Loucy (cell line): ENCODE measurements at regions not wholly inside any gene's neighbourhood (a gene's known extent, or its start where the extent isn't known, plus 50 kb on each side); places are given as distances from the start of the nearest gene placed in this dataset.

Experiments
- H2AFZ ChIP-seq: fragments of 200-600 bp; sonication (generic); 2 replicates; pipeline ENCODE4 v1.6.0; 2016; ENCODE audit warnings: antibody characterized with exemption, mild to moderate bottlenecking, low read length, moderate library complexity
- H3F3A ChIP-seq: fragments of 200-600 bp; 2 replicates; pipeline ENCODE4 v1.6.0; 2016; ENCODE audit warnings: antibody characterized with exemption, low read depth, mild to moderate bottlenecking
- H3K27me3 ChIP-seq: fragments of 200-600 bp; sonication (generic); 2 replicates; pipeline ENCODE4 v1.6.1; 2014; ENCODE audit warnings: low read length, mild to moderate bottlenecking; ENCODE audit not compliant: insufficient read depth, poor library complexity, severe bottlenecking
- H3K36me3 ChIP-seq: fragments of 200-600 bp; sonication (generic); 2 replicates; pipeline ENCODE4 v1.6.1; 2016; ENCODE audit warnings: low read length; ENCODE audit not compliant: insufficient read depth
- H3K4me1 ChIP-seq: fragments of 200-600 bp; sonication (generic); 2 replicates; pipeline ENCODE4 v1.5.1; 2014; ENCODE audit warnings: low read length, mild to moderate bottlenecking; ENCODE audit not compliant: insufficient read depth, poor library complexity, severe bottlenecking
- H3K4me2 ChIP-seq: fragments of 200-600 bp; sonication (generic); 2 replicates; pipeline ENCODE4 v1.6.0; 2014; ENCODE audit warnings: antibody characterized with exemption, low read length, low read depth, mild to moderate bottlenecking; ENCODE audit not compliant: poor library complexity, severe bottlenecking
- H3K4me3 ChIP-seq: fragments of 200-600 bp; sonication (generic); 2 replicates; pipeline ENCODE4 v1.5.1; 2014; ENCODE audit warnings: low read length, mild to moderate bottlenecking, mixed read lengths; ENCODE audit not compliant: poor library complexity, severe bottlenecking
- H3K79me2 ChIP-seq: fragments of 200-600 bp; sonication (generic); 2 replicates; pipeline ENCODE4 v1.6.1; 2014; ENCODE audit warnings: low read length; ENCODE audit not compliant: insufficient read depth
- H3K9ac ChIP-seq: fragments of 200-600 bp; sonication (generic); 2 replicates; pipeline ENCODE4 v1.6.0; 2014; ENCODE audit warnings: mild to moderate bottlenecking, low read depth, low read length, moderate library complexity; ENCODE audit not compliant: poor library complexity, severe bottlenecking
- H3K9me2 ChIP-seq: fragments of 200-600 bp; sonication (generic); replicated peaks from 2 replicates; pipeline ENCODE4 v1.6.1; 2016; ENCODE audit warnings: low read depth, low read length, mixed read lengths
- H3K9me3 ChIP-seq: fragments of 200-600 bp; sonication (generic); 2 replicates; pipeline ENCODE4 v1.6.1; 2014; ENCODE audit warnings: mild to moderate bottlenecking, antibody characterized with exemption, low read length, low read depth; ENCODE audit not compliant: insufficient read depth
- H4K20me1 ChIP-seq: fragments of 200-600 bp; sonication (generic); 2 replicates; pipeline ENCODE4 v1.6.0; 2014; ENCODE audit warnings: antibody characterized with exemption, low read length, mild to moderate bottlenecking; ENCODE audit not compliant: insufficient read depth, poor library complexity, severe bottlenecking
- CTCF ChIP-seq: fragments of 200-600 bp; sonication (generic); conservative IDR thresholded peaks from 2 replicates; pipeline ENCODE4 v1.5.1; 2014; ENCODE audit warnings: mild to moderate bottlenecking, antibody characterized with exemption, low read length
- EZH2phosphoT487 ChIP-seq: fragments of 200-600 bp; IDR thresholded peaks from 2 replicates; pipeline ENCODE4 v1.6.1; 2018; ENCODE audit warnings: antibody characterized with exemption, mild to moderate bottlenecking, moderate library complexity, borderline replicate concordance

GRCh38 chr2:210961249-210961648 lies 404.9 kb downstream of the CPS1 start:
- H3K4me3 ChIP-seq: no peak overlapping the region
- no peaks in the 10 kb centered on the region for H3K36me3 ChIP-seq
- H2AFZ ChIP-seq: no peak overlapping the region
- no peaks in the 10 kb centered on the region for H3K4me1 ChIP-seq
- H4K20me1 ChIP-seq: no peaks in the 10 kb centered on the region
- H3K27me3 ChIP-seq: no peaks in the 10 kb centered on the region
- H3K79me2 ChIP-seq: no peaks in the 10 kb centered on the region
- no peak for TF ChIP-seq CTCF
- TF ChIP-seq EZH2phosphoT487: no peak
- no peaks in the 10 kb centered on the region for H3K9me2 ChIP-seq
- no peak overlapping the region for H3K9ac ChIP-seq
- H3K9me3 ChIP-seq: no peaks in the 10 kb centered on the region
- no peak overlapping the region for H3K4me2 ChIP-seq
- H3F3A ChIP-seq: no peaks in the 10 kb centered on the region

GRCh38 chr2:210963386-210963785 lies 407.0 kb downstream of the CPS1 start:
- H2AFZ ChIP-seq: no peak overlapping the region
- no peaks in the 10 kb centered on the region for H3F3A ChIP-seq
- H3K27me3 ChIP-seq: no peaks in the 10 kb centered on the region
- no peak overlapping the region for H3K4me3 ChIP-seq
- H3K9me3 ChIP-seq: no peaks in the 10 kb centered on the region
- no peaks in the 10 kb centered on the region for H3K79me2 ChIP-seq
- H3K4me2 ChIP-seq: no peak overlapping the region
- H4K20me1 ChIP-seq: no peaks in the 10 kb centered on the region
- H3K9me2 ChIP-seq: no peaks in the 10 kb centered on the region
- H3K4me1 ChIP-seq: no peaks in the 10 kb centered on the region
- no peak overlapping the region for H3K9ac ChIP-seq
- no peaks in the 10 kb centered on the region for H3K36me3 ChIP-seq
- TF ChIP-seq CTCF: no peak

GRCh38 chr2:210964141-210964764 lies 407.9 kb downstream of the CPS1 start:
- Histone ChIP-seq H3K4me3 (no peak overlapping the region), H3K36me3 (no peaks in the 10 kb centered on the region), H3K4me2 (no peak overlapping the region), H3K4me1 (no peaks in the 10 kb centered on the region), H2AFZ (no peak overlapping the region), H4K20me1 (no peaks in the 10 kb centered on the region), H3K27me3 (no peaks in the 10 kb centered on the region), H3K9ac (no peak overlapping the region), H3K9me3 (no peaks in the 10 kb centered on the region), H3K9me2 (no peaks in the 10 kb centered on the region), H3F3A (no peaks in the 10 kb centered on the region), H3K79me2 (no peaks in the 10 kb centered on the region)
- no peak for TF ChIP-seq EZH2phosphoT487

GRCh38 chr2:210965472-210965871 lies 409.1 kb downstream of the CPS1 start:
- Histone ChIP-seq H3K9me2 (no peaks in the 10 kb centered on the region), H2AFZ (no peak overlapping the region), H3F3A (no peaks in the 10 kb centered on the region), H3K9ac (no peak overlapping the region), H3K79me2 (no peaks in the 10 kb centered on the region), H3K4me2 (no peak overlapping the region), H3K27me3 (no peaks in the 10 kb centered on the region), H3K4me1 (no peaks in the 10 kb centered on the region), H4K20me1 (no peaks in the 10 kb centered on the region), H3K4me3 (no peak overlapping the region), H3K9me3 (no peaks in the 10 kb centered on the region), H3K36me3 (no peaks in the 10 kb centered on the region)
- TF ChIP-seq EZH2phosphoT487 (no peak), CTCF (no peak)
